Epithelial cell of proximal tubule (primary cell): ENCODE measurements at regions not wholly inside any gene's neighbourhood (a gene's known extent, or its start where the extent isn't known, plus 50 kb on each side); places are given as distances from the start of the nearest gene placed in this dataset.

ENCODE experiments used
- DNase-seq: peaks from one replicate; pipeline ENCODE4 v3.0.0-alpha.2; 2011; ENCODE audit warnings: low read depth
- H3K4me3 ChIP-seq: 2 replicates; pipeline ENCODE4 v1.5.1; 2011; ENCODE audit warnings: low read depth, mild to moderate bottlenecking, low read length
- CTCF ChIP-seq: conservative IDR thresholded peaks from 2 replicates; pipeline ENCODE4 v1.5.1; 2012; ENCODE audit warnings: low read depth, mild to moderate bottlenecking, low read length

DNA sequence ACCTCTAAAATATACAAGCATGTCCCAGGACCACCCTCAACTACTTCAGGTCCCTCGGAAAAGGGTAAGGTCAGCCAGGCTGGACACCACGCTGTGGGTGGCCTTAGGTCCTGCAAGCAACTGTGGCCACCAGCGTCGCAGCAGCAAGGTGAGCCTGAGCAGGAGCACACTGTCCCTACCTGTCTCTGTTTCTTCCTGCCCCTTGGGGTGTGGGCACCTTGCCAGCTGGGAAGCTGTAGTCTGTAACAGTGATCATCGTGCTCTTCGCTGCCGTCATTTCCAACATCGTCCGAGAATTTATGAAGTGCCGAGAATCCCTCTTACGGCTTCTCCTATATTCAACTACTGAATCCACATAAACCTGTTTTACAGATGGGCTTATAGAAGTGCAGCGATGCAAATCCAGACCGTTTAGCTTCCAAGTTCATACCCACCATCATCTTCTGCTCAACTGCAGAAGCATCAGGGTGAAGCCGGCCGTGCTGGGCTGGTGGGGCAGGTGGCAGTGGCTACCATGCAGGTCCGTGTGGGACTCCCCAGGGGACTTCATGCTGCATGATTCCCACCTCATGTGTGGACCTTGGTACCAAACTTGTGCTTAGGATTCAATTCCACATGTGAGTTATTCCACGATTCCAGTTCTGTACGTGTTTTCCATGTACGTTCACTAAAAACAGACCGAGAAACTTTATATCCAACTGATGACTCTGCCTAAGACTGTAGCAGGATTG, 361.3 kb upstream of the SFSWAP start:
- H3K4me3 ChIP-seq: no peak overlapping the region
- no peak for DNase-seq
- no peak for TF ChIP-seq CTCF

- TF ChIP-seq CTCF: no peak
- no peak for DNase-seq
- no peak overlapping the region for H3K4me3 ChIP-seq
Observed at GRCh38 chr12:131350943-131351318, 360.0 kb upstream of the SFSWAP start.

GRCh38 chr12:131351319-131352028, 359.4 kb upstream of the SFSWAP start:
- H3K4me3 ChIP-seq: no peak overlapping the region
- no peak for DNase-seq
- TF ChIP-seq CTCF: no peak

DNA sequence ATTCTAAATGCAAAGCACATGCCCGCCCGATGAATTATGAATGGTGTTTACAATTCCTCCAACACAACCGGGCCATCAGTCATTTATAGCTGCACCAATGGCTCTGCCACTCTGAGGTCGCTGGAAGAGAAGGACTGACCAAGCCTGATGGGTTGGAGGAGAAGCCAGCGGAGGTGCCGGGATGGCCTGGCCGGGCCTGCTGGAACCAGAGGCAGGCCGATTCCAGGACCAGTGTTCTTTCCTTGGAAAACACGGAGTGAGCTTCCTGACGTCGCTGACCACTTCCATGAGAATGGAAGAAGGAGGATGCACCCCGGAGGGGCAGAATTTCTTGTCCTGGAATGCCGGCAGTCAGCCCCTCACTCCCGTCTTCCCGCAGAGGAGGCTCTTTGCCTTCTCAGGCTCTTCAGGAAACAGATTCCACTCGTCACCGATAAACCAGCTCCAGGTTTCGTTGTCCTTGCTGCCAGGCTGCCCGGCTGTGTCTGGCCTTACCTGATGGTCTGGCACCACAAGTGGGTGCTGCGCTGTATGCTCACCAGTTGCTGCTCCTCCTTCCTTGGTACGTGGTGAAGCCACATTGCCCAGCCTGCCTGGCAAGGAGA, 358.5 kb upstream of the SFSWAP start:
- no peak for DNase-seq
- H3K4me3 ChIP-seq: no peak overlapping the region
- TF ChIP-seq CTCF: no peak

DNA sequence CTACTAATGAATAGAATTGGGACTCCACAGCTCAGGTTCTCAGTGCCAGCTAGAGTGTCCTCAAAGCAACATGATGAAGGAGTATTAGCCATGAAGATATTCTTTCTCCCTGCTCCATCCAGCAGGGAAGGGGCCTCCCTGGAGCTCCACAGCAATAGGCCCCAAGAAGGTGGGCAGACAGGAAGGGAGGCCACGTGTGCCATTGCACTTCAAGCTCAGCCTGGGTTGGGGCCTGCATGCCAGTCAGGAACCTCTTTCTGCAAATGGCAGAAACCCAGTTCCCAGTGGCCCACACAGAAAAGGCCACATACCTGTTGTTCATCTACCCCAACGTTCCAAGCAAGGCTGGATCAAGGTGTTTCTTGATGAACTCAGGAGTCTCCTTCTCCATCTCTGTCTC, 357.5 kb upstream of the SFSWAP start:
- H3K4me3 ChIP-seq: no peak overlapping the region
- DNase-seq: no peak
- no peak for TF ChIP-seq CTCF

GRCh38 chr12:131353826-131354225, 357.1 kb upstream of the SFSWAP start:
- TF ChIP-seq CTCF: no peak
- no peak overlapping the region for H3K4me3 ChIP-seq
- DNase-seq: no peak
